ENCODE measurements at regions not wholly inside any gene's neighbourhood (a gene's known extent, or its start where the extent isn't known, plus 50 kb on each side); places are given as distances from the start of the nearest gene placed in this dataset.

DNA sequence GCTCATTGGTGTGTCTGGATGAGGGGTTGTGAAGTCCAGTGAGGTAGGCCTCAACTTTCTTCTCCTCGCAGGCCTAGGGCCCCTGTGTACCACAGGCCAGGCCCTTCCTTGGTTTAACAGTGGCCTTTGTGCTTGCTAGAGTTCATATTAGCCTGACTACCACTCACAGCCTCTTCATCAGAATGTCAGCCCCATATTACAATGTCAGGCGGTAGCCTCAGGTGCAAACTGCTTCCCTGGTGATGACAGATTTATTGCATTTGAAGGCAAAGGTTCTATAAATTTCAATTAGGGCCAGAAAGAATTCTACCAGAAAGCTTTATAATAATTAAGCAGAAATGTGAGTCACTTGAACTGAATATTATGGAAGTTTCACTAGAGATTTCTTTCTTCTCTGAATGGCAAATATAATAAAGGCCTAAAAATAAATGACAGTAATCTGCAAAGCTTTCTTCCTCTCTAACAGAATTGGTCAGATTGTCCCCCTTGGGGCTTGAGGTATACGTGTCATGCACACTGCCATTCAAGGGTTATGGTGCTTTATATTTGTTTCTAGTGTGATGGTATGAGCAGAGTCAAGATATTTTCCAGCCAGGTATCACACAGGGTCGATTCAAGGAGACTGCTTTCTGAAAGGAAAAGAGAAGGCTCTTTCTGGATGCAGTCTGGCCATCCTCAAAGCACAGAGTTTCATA is 210.3 kb downstream of the CWF19L2 start:
- Mint-ChIP-seq H3K9me3 (no peaks in the 10 kb centered on the region), H3K4me3 (no peak overlapping the region), H3K27ac (no peak overlapping the region), H3K27me3 (no peaks in the 10 kb centered on the region), H3K4me1 (ENCODE audit: unreplicated experiment) (no peaks in the 10 kb centered on the region), H3K36me3 (no peaks in the 10 kb centered on the region)
- no peak for DNase-seq (ENCODE audit: extremely low spot score, unreplicated experiment)
- TF ChIP-seq, protein P1, sequence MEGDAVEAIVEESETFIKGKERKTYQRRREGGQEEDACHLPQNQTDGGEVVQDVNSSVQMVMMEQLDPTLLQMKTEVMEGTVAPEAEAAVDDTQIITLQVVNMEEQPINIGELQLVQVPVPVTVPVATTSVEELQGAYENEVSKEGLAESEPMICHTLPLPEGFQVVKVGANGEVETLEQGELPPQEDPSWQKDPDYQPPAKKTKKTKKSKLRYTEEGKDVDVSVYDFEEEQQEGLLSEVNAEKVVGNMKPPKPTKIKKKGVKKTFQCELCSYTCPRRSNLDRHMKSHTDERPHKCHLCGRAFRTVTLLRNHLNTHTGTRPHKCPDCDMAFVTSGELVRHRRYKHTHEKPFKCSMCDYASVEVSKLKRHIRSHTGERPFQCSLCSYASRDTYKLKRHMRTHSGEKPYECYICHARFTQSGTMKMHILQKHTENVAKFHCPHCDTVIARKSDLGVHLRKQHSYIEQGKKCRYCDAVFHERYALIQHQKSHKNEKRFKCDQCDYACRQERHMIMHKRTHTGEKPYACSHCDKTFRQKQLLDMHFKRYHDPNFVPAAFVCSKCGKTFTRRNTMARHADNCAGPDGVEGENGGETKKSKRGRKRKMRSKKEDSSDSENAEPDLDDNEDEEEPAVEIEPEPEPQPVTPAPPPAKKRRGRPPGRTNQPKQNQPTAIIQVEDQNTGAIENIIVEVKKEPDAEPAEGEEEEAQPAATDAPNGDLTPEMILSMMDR (conservative IDR thresholded peaks at IDR 0.05): no peak

- DNase-seq (ENCODE audit: extremely low spot score, unreplicated experiment): no peak
- no peaks in the 10 kb centered on the region for H3K9me3 Mint-ChIP-seq
- H3K36me3 Mint-ChIP-seq: no peaks in the 10 kb centered on the region
- no peaks in the 10 kb centered on the region for H3K27me3 Mint-ChIP-seq
- no peak overlapping the region for H3K4me3 Mint-ChIP-seq
- TF ChIP-seq, protein P1 (conservative IDR thresholded peaks at IDR 0.05): no peak
- H3K4me1 Mint-ChIP-seq (ENCODE audit: unreplicated experiment): no peaks in the 10 kb centered on the region
- no peak overlapping the region for H3K27ac Mint-ChIP-seq
Observed at GRCh38 chr11:107243929-107244328, 213.7 kb downstream of the CWF19L2 start.

DNA sequence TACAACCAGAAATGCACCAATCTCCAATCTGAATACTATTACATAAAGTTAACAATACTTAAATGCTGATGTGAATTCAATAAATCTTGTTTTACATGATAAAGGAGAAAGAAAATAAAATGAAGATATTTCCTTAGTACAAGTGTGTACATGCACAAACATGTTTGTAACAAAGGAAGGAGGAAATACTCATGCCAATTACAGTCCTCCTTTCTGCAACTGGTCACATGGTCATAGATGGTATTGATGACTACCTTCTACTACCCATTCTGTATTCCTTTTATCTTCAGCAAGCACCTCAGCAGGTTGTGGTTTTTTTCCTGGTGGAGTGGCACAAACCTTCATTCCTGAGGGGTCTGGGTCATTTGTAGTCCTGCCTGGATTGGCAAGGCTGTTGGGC is 214.2 kb upstream of the GUCY1A2 start:
- no peaks in the 10 kb centered on the region for H3K27me3 Mint-ChIP-seq
- H3K4me1 Mint-ChIP-seq (ENCODE audit: unreplicated experiment): no peaks in the 10 kb centered on the region
- H3K27ac Mint-ChIP-seq: no peak overlapping the region
- H3K4me3 Mint-ChIP-seq: no peak overlapping the region
- H3K36me3 Mint-ChIP-seq: no peaks in the 10 kb centered on the region
- DNase-seq (ENCODE audit: extremely low spot score, unreplicated experiment): no peak
- TF ChIP-seq, protein P1 (conservative IDR thresholded peaks at IDR 0.05): no peak
- no peaks in the 10 kb centered on the region for H3K9me3 Mint-ChIP-seq

DNA sequence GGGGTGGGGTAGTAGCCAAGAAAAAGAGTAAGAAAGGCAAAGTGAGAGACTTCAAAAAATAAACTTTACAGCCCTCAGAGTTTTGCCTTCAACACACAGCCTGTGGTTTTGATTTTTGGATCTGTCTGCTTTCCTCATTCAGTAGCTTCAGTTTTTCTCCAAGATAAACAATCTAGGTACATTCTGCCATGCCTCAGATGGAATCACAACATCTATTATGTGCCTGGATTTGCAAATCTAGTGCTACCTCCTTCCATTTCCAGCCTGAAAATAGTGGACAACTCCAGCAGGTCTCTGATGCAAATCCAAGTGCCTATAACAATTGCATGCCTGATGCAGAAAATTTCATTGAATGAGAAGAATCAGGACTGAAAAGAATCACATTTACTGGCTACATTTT is 206.6 kb upstream of the GUCY1A2 start:
- no peaks in the 10 kb centered on the region for H3K4me1 Mint-ChIP-seq (ENCODE audit: unreplicated experiment)
- H3K9me3 Mint-ChIP-seq: no peaks in the 10 kb centered on the region
- peaks cover 3% of the 10 kb centered on the region for H3K27me3 Mint-ChIP-seq
- no peak overlapping the region for H3K4me3 Mint-ChIP-seq
- H3K27ac Mint-ChIP-seq: no peak overlapping the region
- DNase-seq (ENCODE audit: extremely low spot score, unreplicated experiment): no peak
- TF ChIP-seq, protein P1 (conservative IDR thresholded peaks at IDR 0.05): no peak
- no peaks in the 10 kb centered on the region for H3K36me3 Mint-ChIP-seq

DNA sequence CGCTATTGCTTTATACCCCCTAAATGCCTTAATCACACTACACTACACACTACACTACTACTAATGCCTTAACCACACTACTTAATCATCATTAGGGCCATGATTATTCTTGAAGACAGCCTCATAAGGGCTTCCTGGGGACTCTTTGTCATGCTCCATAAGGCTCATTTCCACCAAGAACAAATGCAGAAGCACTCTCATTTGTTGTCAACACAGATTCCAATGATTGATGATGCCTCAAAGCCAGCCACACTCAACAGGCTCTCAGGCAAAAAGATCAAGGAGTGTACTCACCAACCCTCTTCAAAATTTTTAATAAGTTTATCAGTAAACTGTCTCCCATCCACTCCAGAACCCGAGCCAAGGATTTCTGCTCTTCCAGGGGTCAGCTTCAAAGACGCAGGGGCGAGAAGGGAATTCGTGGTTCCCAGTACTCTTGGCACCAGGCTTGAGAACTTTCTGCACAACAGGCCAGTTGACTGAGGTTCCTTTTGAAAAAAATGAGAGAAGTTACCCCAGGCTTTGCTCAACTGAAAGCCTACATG is 204.7 kb upstream of the GUCY1A2 start:
- Mint-ChIP-seq H3K36me3 (no peaks in the 10 kb centered on the region), H3K4me1 (ENCODE audit: unreplicated experiment) (no peaks in the 10 kb centered on the region), H3K4me3 (no peak overlapping the region), H3K27ac (no peak overlapping the region), H3K9me3 (no peaks in the 10 kb centered on the region), H3K27me3 (peaks cover 3% of the 10 kb centered on the region)
- DNase-seq (ENCODE audit: extremely low spot score, unreplicated experiment): no peak
- TF ChIP-seq, protein P1 (conservative IDR thresholded peaks at IDR 0.05): no peak
